ENCODE measurements at regions not wholly inside any gene's neighbourhood (a gene's known extent, or its start where the extent isn't known, plus 50 kb on each side); places are given as distances from the start of the nearest gene placed in this dataset.
"Not testable (repeated sequence)": the region's sequence is repeated elsewhere in the genome, so short reads cannot be mapped to it uniquely, and the experiment has no call there.

- no peak overlapping the region for H3K27ac ChIP-seq (ENCODE audit: low read depth, low read length)
- no peaks in the 10 kb centered on the region for H3K9me2 ChIP-seq (replicated peaks; ENCODE audit: control insufficient read depth, low read length)
- no peak overlapping the region for H3K4me2 ChIP-seq (ENCODE audit: low read length)
- no peaks in the 10 kb centered on the region for H3K36me3 ChIP-seq (ENCODE audit: control insufficient read depth, low read length)
- no peaks in the 10 kb centered on the region for H3K4me1 ChIP-seq (ENCODE audit: control insufficient read depth, low read length)
- no peaks in the 10 kb centered on the region for H3K79me2 ChIP-seq (ENCODE audit: control insufficient read depth, low read length)
- no peaks in the 10 kb centered on the region for H4K20me1 ChIP-seq (ENCODE audit: control insufficient read depth, insufficient read depth, low read depth, low read length)
- TF ChIP-seq CTCF (IDR thresholded peaks at IDR 0.05; ENCODE audit: low read depth, low read length, poor library complexity, severe bottlenecking), result no peak
- TF ChIP-seq EZH2phosphoT487 (IDR thresholded peaks at IDR 0.05; ENCODE audit: borderline replicate concordance, low read length), result no peak
- H3K9me3 ChIP-seq (ENCODE audit: control insufficient read depth, insufficient read depth, low read length), result no peaks in the 10 kb centered on the region
- no peak overlapping the region for H3K4me3 ChIP-seq (ENCODE audit: low read length)
- no peaks in the 10 kb centered on the region for H3F3A ChIP-seq (ENCODE audit: control insufficient read depth, insufficient read depth)
- no peaks in the 10 kb centered on the region for H3K27me3 ChIP-seq (ENCODE audit: control insufficient read depth, low read length)
These were observed 376.7 kb upstream of the PDZRN3 start for GRCh38 chr3:74001436-74001835.

GRCh38 chr3:74000725-74001124, 376.0 kb upstream of the PDZRN3 start:
- H3K79me2 ChIP-seq (ENCODE audit: control insufficient read depth, low read length), result no peaks in the 10 kb centered on the region
- no peaks in the 10 kb centered on the region for H3K27me3 ChIP-seq (ENCODE audit: control insufficient read depth, low read length)
- H3K4me1 ChIP-seq (ENCODE audit: control insufficient read depth, low read length), result no peaks in the 10 kb centered on the region
- H3K9me3 ChIP-seq (ENCODE audit: control insufficient read depth, insufficient read depth, low read length), result no peaks in the 10 kb centered on the region
- H4K20me1 ChIP-seq (ENCODE audit: control insufficient read depth, insufficient read depth, low read depth, low read length), result no peaks in the 10 kb centered on the region
- no peak overlapping the region for H3K4me2 ChIP-seq (ENCODE audit: low read length)
- H3K9me2 ChIP-seq (replicated peaks; ENCODE audit: control insufficient read depth, low read length), result no peaks in the 10 kb centered on the region
- no peaks in the 10 kb centered on the region for H3F3A ChIP-seq (ENCODE audit: control insufficient read depth, insufficient read depth)
- TF ChIP-seq CTCF (IDR thresholded peaks at IDR 0.05; ENCODE audit: low read depth, low read length, poor library complexity, severe bottlenecking) (no peak), EZH2phosphoT487 (IDR thresholded peaks at IDR 0.05; ENCODE audit: borderline replicate concordance, low read length) (no peak)
- H3K4me3 ChIP-seq (ENCODE audit: low read length), result no peak overlapping the region
- no peaks in the 10 kb centered on the region for H3K36me3 ChIP-seq (ENCODE audit: control insufficient read depth, low read length)
- H3K27ac ChIP-seq (ENCODE audit: low read depth, low read length), result no peak overlapping the region

- H3K79me2 ChIP-seq (ENCODE audit: control insufficient read depth, low read length), result no peaks in the 10 kb centered on the region
- H3F3A ChIP-seq (ENCODE audit: control insufficient read depth, insufficient read depth), result no peaks in the 10 kb centered on the region
- H4K20me1 ChIP-seq (ENCODE audit: control insufficient read depth, insufficient read depth, low read depth, low read length), result no peaks in the 10 kb centered on the region
- no peak overlapping the region for H3K4me2 ChIP-seq (ENCODE audit: low read length)
- H3K4me3 ChIP-seq (ENCODE audit: low read length), result no peak overlapping the region
- H3K27ac ChIP-seq (ENCODE audit: low read depth, low read length), result no peak overlapping the region
- no peaks in the 10 kb centered on the region for H3K9me2 ChIP-seq (replicated peaks; ENCODE audit: control insufficient read depth, low read length)
- no peaks in the 10 kb centered on the region for H3K9me3 ChIP-seq (ENCODE audit: control insufficient read depth, insufficient read depth, low read length)
- H3K4me1 ChIP-seq (ENCODE audit: control insufficient read depth, low read length), result no peaks in the 10 kb centered on the region
- no peak for TF ChIP-seq CTCF (IDR thresholded peaks at IDR 0.05; ENCODE audit: low read depth, low read length, poor library complexity, severe bottlenecking)
- TF ChIP-seq EZH2phosphoT487 (IDR thresholded peaks at IDR 0.05; ENCODE audit: borderline replicate concordance, low read length), result no peak
- H3K27me3 ChIP-seq (ENCODE audit: control insufficient read depth, low read length), result no peaks in the 10 kb centered on the region
- no peaks in the 10 kb centered on the region for H3K36me3 ChIP-seq (ENCODE audit: control insufficient read depth, low read length)
These were observed 374.8 kb upstream of the PDZRN3 start for GRCh38 chr3:73999501-73999900.

- not testable (repeated sequence) for H3K4me1 ChIP-seq (ENCODE audit: control insufficient read depth, low read length); H3K27me3 ChIP-seq (ENCODE audit: control insufficient read depth, low read length); H3K9me2 ChIP-seq (replicated peaks; ENCODE audit: control insufficient read depth, low read length); H3K4me2 ChIP-seq (ENCODE audit: low read length); H3K27ac ChIP-seq (ENCODE audit: low read depth, low read length); H4K20me1 ChIP-seq (ENCODE audit: control insufficient read depth, insufficient read depth, low read depth, low read length); H3K79me2 ChIP-seq (ENCODE audit: control insufficient read depth, low read length); H3K9me3 ChIP-seq (ENCODE audit: control insufficient read depth, insufficient read depth, low read length); H3K36me3 ChIP-seq (ENCODE audit: control insufficient read depth, low read length); H3F3A ChIP-seq (ENCODE audit: control insufficient read depth, insufficient read depth); H3K4me3 ChIP-seq (ENCODE audit: low read length)
These were observed 365.9 kb upstream of the PDZRN3 start for GRCh38 chr3:73990691-73991090.
